HG02943 (cell line): ENCODE measurements at regions not wholly inside any gene's neighbourhood (a gene's known extent, or its start where the extent isn't known, plus 50 kb on each side); places are given as distances from the start of the nearest gene placed in this dataset.

ENCODE experiments used
- ATAC-seq: cut with Tn5 transposase; IDR thresholded peaks from one replicate; pipeline ENCODE4 v1.9.1; 2021; ENCODE audit warnings: mild to moderate bottlenecking, low read depth, moderate library complexity; ENCODE audit not compliant: unreplicated experiment

- ATAC-seq, result no peak
Observed at GRCh38 chr10:36096576-36096975, 454.5 kb upstream of the FZD8 start.

DNA sequence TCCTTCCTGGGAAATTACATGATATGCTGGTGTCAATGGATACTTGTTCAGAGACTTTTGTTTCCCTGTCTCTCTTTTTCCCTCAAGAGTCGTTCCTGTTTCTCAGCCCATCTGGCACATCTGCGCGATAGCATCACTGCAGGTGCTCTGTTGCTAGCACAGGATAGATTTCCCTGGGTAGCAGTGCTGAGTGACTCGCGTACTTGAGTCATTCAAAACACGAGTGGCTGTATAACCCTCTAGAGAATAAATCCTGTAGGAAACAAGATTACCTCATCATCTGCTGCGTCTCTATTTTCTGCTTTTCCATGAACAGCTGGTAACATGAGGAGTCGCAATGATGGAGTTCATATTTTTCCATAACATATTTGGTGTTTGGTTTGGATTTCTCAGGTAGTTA, 452.0 kb upstream of the FZD8 start:
- no peak for ATAC-seq

- ATAC-seq, result no peak
Observed at GRCh38 chr10:36092116-36092515, 450.0 kb upstream of the FZD8 start.

GRCh38 chr10:36091007-36091406, 448.9 kb upstream of the FZD8 start:
- ATAC-seq, result no peak

GRCh38 chr10:36089790-36090440, 447.8 kb upstream of the FZD8 start:
- ATAC-seq, result no peak

- no peak for ATAC-seq
Observed at GRCh38 chr10:36087006-36088005, 445.2 kb upstream of the FZD8 start.

DNA sequence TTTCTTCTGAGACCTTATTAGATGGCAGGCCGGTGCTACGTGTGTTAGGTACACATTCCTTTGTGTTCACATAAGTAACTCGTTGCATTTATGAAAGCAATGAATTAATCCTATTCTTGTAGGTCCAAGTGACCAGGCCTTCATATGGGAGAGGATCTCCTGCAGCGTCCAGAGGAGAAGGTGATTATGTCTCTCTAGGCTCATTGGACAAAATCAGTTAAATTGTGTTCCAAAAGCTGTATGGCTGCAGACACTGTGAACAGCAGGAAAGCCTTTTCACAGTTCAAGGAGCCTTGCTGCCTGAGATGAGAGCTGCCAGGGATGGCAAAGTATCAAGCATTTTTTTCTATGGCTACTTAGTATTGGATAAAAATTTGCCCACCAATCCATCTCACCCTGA, 433.1 kb upstream of the FZD8 start:
- ATAC-seq, result no peak

DNA sequence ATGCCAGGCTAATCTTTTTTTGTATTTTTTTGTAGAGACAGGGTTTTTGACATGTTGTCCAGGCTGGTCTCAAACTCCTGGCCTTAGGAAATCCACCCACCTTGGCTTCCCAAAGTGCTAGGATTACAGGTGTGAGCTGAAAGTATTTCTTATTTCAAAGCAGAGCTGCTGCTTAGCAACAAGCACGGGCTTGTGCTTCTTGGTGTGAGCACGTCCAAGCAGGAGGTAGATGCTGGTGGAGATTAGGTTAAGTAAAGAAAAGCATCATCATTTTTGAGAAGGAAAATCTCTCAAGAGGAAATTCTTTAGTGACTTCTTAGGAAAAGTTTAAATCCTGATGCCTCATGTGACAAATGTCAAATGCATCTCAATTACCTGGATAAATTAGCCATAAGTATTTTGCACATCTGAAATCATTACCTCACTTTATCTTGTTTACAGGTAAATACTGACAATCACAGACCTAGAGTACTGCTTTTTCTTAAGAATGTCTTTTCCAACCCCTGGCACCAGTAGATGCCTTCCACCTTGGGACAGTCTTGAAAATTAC, 431.8 kb upstream of the FZD8 start:
- no peak for ATAC-seq

DNA sequence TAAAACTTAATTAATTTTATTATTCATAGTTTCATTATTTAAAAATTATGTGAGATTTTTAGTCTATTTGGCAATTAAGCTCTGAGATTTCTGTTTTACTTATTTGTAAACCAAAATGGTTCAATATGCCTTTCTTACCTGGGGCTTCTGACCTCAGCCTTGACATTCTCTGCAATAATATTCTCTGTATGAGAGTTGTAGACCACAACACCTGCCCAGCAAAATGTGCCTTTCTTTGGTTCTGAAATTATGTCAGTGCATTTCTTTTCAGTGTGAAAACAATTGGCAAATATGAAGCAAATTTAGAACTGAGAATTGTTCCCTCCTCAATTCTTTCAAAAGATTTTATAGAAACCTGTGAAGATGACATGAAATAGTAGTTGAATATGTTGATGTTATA, 426.4 kb upstream of the FZD8 start:
- ATAC-seq, result no peak

- no peak for ATAC-seq
Observed at GRCh38 chr10:36067748-36068147, 425.7 kb upstream of the FZD8 start.

GRCh38 chr10:36066850-36067249, 424.8 kb upstream of the FZD8 start:
- no peak for ATAC-seq

GRCh38 chr10:36066102-36066501, 424.0 kb upstream of the FZD8 start:
- no peak for ATAC-seq

GRCh38 chr10:36063396-36063795, 421.3 kb upstream of the FZD8 start:
- no peak for ATAC-seq

- ATAC-seq, result no peak
Observed at GRCh38 chr10:36057731-36058130, 415.6 kb upstream of the FZD8 start.

DNA sequence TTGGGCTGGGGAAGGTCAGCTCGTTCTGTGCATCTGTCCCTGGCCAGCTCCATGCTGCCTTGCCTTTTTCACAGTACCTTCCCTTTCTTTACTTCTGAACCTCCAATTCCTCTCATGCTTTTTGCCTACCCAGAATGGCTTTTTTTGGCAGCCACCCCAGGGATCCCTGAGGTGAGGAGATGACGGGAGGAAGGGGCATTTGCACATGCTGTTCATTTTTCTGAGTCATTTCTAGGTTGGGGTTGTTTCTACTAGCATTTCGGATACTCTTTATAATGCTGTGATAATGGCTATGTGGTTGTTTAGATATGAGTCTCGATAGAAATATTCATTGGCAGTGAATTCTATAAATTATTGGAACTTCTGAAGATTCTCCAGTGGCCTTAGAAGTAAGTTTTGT, 415.1 kb upstream of the FZD8 start:
- no peak for ATAC-seq

DNA sequence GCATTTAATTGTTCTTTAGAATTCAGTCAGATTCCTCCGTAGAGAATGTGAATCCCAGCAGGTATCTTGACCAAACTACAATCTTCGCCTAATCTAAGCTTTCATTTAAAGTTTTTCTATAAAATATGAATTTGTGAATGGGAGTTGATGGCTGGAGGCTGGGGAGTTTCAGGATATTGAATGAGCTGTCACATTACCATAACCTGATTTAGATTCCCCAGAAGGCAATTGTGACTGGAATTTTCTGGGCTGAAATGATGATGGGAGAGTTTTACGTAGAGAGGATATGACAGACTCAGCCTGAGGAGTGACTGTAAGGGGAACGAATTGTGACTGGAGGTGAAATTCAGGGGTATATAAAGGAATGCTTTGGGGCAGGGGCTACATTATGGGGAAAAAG, 411.7 kb upstream of the FZD8 start:
- no peak for ATAC-seq

GRCh38 chr10:36053271-36053670, 411.2 kb upstream of the FZD8 start:
- no peak for ATAC-seq

GRCh38 chr10:36051500-36051991, 409.4 kb upstream of the FZD8 start:
- ATAC-seq, result no peak

GRCh38 chr10:36050763-36051499, 408.8 kb upstream of the FZD8 start:
- no peak for ATAC-seq

DNA sequence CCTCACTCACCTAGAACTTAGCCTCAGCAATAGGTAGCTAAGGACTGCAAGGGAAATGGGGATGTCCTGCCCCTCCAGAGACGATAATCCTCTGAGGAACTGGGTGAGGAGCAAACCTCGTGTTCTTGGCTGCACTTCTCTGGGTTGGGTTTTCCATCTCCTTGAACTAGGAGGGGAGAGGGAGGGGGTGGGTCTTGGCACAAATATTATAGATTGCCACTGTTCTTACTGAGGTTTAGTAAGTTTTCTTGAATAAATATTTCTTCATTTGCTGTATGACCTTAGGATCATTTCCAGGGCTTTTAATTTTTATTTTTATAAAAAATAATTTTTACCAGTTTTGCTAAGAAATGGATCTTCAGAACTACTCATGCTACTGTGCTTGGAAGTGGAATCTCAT, 406.7 kb upstream of the FZD8 start:
- ATAC-seq, result no peak

GRCh38 chr10:36048236-36048635, 406.1 kb upstream of the FZD8 start:
- no peak for ATAC-seq
